H1 (cell line): ENCODE measurements at regions not wholly inside any gene's neighbourhood (a gene's known extent, or its start where the extent isn't known, plus 50 kb on each side); places are given as distances from the start of the nearest gene placed in this dataset.

ENCODE experiments used
- JUND ChIP-seq: IDR thresholded peaks from 2 replicates; pipeline ENCODE4 v1.6.1; 2011; ENCODE audit warnings: mild to moderate bottlenecking, improper control_type of control experiment, low read length
- TF ChIP-seq, protein P1 (sequence below): fragments of 300-600 bp; sonication (generic); IDR thresholded peaks from 2 replicates; pipeline ENCODE4 v1.7.1; 2012; ENCODE audit warnings: low read length, moderate library complexity, mild to moderate bottlenecking, inconsistent platforms; ENCODE audit not compliant: insufficient replicate concordance

DNA sequence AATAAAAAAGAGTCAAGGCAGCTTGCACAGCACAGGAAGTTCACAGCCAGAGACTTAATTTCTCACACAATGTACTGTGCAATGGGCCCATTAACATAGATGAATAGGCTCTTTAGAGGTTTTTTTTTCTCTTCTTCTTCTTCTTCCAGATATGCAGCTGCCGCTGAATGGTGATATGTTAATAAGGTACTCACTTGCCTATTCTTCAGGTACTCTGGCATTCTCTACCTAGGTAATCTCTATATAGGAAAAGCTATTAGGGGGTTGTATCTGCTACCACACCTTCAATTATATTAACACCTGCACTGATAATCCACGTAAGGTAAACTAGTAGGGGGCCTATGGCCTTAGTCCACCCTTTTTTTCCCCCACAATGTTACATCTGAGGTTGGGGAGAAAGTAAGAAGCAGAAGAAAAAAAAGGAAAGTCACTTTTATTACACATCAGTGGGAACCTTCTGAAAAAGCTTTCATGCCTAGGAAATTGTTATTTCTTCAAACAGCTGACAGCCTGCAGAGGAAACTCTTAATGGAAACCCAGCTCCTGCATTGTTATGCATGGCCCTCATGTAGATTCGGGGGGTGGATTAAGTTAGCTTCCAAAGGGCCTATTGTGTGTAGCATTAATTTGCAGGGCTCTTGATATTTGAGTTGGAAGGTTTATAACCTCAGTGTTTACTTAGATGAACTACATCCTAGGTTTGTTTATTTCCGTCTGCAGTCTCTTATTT lies 525.5 kb downstream of the ZIC1 start (continued):
- TF ChIP-seq, protein P1, sequence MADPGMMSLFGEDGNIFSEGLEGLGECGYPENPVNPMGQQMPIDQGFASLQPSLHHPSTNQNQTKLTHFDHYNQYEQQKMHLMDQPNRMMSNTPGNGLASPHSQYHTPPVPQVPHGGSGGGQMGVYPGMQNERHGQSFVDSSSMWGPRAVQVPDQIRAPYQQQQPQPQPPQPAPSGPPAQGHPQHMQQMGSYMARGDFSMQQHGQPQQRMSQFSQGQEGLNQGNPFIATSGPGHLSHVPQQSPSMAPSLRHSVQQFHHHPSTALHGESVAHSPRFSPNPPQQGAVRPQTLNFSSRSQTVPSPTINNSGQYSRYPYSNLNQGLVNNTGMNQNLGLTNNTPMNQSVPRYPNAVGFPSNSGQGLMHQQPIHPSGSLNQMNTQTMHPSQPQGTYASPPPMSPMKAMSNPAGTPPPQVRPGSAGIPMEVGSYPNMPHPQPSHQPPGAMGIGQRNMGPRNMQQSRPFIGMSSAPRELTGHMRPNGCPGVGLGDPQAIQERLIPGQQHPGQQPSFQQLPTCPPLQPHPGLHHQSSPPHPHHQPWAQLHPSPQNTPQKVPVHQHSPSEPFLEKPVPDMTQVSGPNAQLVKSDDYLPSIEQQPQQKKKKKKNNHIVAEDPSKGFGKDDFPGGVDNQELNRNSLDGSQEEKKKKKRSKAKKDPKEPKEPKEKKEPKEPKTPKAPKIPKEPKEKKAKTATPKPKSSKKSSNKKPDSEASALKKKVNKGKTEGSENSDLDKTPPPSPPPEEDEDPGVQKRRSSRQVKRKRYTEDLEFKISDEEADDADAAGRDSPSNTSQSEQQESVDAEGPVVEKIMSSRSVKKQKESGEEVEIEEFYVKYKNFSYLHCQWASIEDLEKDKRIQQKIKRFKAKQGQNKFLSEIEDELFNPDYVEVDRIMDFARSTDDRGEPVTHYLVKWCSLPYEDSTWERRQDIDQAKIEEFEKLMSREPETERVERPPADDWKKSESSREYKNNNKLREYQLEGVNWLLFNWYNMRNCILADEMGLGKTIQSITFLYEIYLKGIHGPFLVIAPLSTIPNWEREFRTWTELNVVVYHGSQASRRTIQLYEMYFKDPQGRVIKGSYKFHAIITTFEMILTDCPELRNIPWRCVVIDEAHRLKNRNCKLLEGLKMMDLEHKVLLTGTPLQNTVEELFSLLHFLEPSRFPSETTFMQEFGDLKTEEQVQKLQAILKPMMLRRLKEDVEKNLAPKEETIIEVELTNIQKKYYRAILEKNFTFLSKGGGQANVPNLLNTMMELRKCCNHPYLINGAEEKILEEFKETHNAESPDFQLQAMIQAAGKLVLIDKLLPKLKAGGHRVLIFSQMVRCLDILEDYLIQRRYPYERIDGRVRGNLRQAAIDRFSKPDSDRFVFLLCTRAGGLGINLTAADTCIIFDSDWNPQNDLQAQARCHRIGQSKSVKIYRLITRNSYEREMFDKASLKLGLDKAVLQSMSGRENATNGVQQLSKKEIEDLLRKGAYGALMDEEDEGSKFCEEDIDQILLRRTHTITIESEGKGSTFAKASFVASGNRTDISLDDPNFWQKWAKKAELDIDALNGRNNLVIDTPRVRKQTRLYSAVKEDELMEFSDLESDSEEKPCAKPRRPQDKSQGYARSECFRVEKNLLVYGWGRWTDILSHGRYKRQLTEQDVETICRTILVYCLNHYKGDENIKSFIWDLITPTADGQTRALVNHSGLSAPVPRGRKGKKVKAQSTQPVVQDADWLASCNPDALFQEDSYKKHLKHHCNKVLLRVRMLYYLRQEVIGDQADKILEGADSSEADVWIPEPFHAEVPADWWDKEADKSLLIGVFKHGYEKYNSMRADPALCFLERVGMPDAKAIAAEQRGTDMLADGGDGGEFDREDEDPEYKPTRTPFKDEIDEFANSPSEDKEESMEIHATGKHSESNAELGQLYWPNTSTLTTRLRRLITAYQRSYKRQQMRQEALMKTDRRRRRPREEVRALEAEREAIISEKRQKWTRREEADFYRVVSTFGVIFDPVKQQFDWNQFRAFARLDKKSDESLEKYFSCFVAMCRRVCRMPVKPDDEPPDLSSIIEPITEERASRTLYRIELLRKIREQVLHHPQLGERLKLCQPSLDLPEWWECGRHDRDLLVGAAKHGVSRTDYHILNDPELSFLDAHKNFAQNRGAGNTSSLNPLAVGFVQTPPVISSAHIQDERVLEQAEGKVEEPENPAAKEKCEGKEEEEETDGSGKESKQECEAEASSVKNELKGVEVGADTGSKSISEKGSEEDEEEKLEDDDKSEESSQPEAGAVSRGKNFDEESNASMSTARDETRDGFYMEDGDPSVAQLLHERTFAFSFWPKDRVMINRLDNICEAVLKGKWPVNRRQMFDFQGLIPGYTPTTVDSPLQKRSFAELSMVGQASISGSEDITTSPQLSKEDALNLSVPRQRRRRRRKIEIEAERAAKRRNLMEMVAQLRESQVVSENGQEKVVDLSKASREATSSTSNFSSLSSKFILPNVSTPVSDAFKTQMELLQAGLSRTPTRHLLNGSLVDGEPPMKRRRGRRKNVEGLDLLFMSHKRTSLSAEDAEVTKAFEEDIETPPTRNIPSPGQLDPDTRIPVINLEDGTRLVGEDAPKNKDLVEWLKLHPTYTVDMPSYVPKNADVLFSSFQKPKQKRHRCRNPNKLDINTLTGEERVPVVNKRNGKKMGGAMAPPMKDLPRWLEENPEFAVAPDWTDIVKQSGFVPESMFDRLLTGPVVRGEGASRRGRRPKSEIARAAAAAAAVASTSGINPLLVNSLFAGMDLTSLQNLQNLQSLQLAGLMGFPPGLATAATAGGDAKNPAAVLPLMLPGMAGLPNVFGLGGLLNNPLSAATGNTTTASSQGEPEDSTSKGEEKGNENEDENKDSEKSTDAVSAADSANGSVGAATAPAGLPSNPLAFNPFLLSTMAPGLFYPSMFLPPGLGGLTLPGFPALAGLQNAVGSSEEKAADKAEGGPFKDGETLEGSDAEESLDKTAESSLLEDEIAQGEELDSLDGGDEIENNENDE: peak; percentile 95
- TF ChIP-seq JUND: no peak
